ENCODE measurements at regions not wholly inside any gene's neighbourhood (a gene's known extent, or its start where the extent isn't known, plus 50 kb on each side); places are given as distances from the start of the nearest gene placed in this dataset.

DNA sequence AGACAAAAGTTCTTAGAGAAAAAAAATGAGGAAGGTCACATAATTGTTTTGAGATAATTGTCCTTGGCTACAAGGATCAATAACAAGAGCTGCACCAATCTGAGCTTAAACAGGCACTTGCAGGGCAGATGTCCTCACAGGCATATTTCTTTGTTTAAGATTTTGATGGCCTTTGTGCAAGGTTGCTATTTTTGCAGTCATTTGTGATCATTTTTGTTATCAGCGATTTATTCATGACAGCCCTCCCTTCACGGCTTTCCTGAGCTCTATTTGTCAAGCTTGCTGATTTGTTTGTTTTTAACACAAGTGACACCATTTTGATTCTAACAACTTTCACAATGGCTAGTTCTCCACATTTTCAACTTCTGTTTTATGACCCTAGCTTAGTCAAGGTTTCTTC lies 418.6 kb upstream of the REG3G start:
- no peak for ATAC-seq (ENCODE audit: insufficient read depth, low FRiP score)
- 20 to 38% methylated on average over 2 of the region's 2 CpGs for WGBS, 2 donors
- H3K9ac ChIP-seq (ENCODE audit: insufficient read depth in 1 of 2, low read length in 2 of 2) = no peak overlapping the region
- no peaks in the 10 kb centered on the region for H3K4me1 ChIP-seq (ENCODE audit: control insufficient read depth in 5 of 5, insufficient read depth in 5 of 5, low read length in 5 of 5)
- H3K27ac ChIP-seq (ENCODE audit: low read depth in 1 of 2, low read length in 1 of 2) = no peak overlapping the region
- TF ChIP-seq CTCF (IDR thresholded peaks at IDR 0.05; ENCODE audit: control extremely low read depth, extremely low read depth) = no peak
- H3K9me3 ChIP-seq (ENCODE audit: control insufficient read depth in 4 of 4, insufficient read depth in 3 of 4, low read length in 3 of 4) = no peaks in the 10 kb centered on the region
- DNase-seq = no peak
- H3K4me3 ChIP-seq = no peak overlapping the region
- H3K36me3 ChIP-seq (ENCODE audit: control insufficient read depth in 4 of 4, insufficient read depth in 4 of 4, low read length in 4 of 4) = no peaks in the 10 kb centered on the region
- no peaks in the 10 kb centered on the region for H3K27me3 ChIP-seq (ENCODE audit: control insufficient read depth in 3 of 3, insufficient read depth in 3 of 3, low read length in 2 of 3)

- no peak for DNase-seq
- H3K36me3 ChIP-seq (ENCODE audit: control insufficient read depth in 4 of 4, insufficient read depth in 4 of 4, low read length in 4 of 4) = no peaks in the 10 kb centered on the region
- no peak for ATAC-seq (ENCODE audit: insufficient read depth, low FRiP score)
- 81 to 95% methylated on average over 1 of the region's 1 CpG for WGBS, 2 donors
- H3K9ac ChIP-seq (ENCODE audit: insufficient read depth in 1 of 2, low read length in 2 of 2) = no peak overlapping the region
- H3K27ac ChIP-seq (ENCODE audit: low read depth in 1 of 2, low read length in 1 of 2) = no peak overlapping the region
- H3K9me3 ChIP-seq (ENCODE audit: control insufficient read depth in 4 of 4, insufficient read depth in 3 of 4, low read length in 3 of 4) = no peaks in the 10 kb centered on the region
- no peak overlapping the region for H3K4me3 ChIP-seq
- H3K27me3 ChIP-seq (ENCODE audit: control insufficient read depth in 3 of 3, insufficient read depth in 3 of 3, low read length in 2 of 3) = no peaks in the 10 kb centered on the region
- no peak for TF ChIP-seq CTCF (IDR thresholded peaks at IDR 0.05; ENCODE audit: control extremely low read depth, extremely low read depth)
- H3K4me1 ChIP-seq (ENCODE audit: control insufficient read depth in 5 of 5, insufficient read depth in 5 of 5, low read length in 5 of 5) = no peaks in the 10 kb centered on the region
Observed at GRCh38 chr2:78614726-78615125, 410.8 kb upstream of the REG3G start.

- no peak for DNase-seq
- Histone ChIP-seq H3K27me3 (ENCODE audit: control insufficient read depth in 3 of 3, insufficient read depth in 3 of 3, low read length in 2 of 3) (no peaks in the 10 kb centered on the region), H3K9ac (ENCODE audit: insufficient read depth in 1 of 2, low read length in 2 of 2) (no peak overlapping the region), H3K27ac (ENCODE audit: low read depth in 1 of 2, low read length in 1 of 2) (no peak overlapping the region), H3K4me3 (no peak overlapping the region), H3K9me3 (ENCODE audit: control insufficient read depth in 4 of 4, insufficient read depth in 3 of 4, low read length in 3 of 4) (no peaks in the 10 kb centered on the region), H3K36me3 (ENCODE audit: control insufficient read depth in 4 of 4, insufficient read depth in 4 of 4, low read length in 4 of 4) (no peaks in the 10 kb centered on the region), H3K4me1 (ENCODE audit: control insufficient read depth in 5 of 5, insufficient read depth in 5 of 5, low read length in 5 of 5) (no peaks in the 10 kb centered on the region)
- no peak for ATAC-seq (ENCODE audit: insufficient read depth, low FRiP score)
- no peak for TF ChIP-seq CTCF (IDR thresholded peaks at IDR 0.05; ENCODE audit: control extremely low read depth, extremely low read depth)
- 80% methylated on average over 2 of the region's 2 CpGs for WGBS, 2 donors
Observed at GRCh38 chr2:78615956-78616355, 409.5 kb upstream of the REG3G start.

DNA sequence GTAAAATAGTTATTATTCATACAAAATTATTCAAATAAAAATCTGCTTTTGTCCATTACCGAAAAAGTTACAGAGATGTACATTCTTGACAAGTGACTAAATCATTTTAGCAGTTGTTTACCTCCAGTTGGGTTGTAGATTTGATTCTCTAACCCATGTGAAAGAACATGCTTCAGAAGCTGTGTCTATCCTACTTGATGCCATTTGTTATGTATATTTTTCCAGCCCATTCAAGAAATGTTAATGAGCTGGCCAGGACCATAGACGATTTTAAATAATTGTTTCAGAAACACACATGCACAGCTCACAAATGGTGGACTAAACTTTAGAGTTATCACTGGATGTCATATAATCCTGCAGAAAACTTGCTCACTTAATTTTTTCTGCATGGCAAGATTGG lies 391.1 kb upstream of the REG3G start:
- no peak for TF ChIP-seq CTCF (IDR thresholded peaks at IDR 0.05; ENCODE audit: control extremely low read depth, extremely low read depth)
- H3K9me3 ChIP-seq (ENCODE audit: control insufficient read depth in 4 of 4, insufficient read depth in 3 of 4, low read length in 3 of 4) = no peaks in the 10 kb centered on the region

More for the DNA sequence above, 391.1 kb upstream of the REG3G start:
- Histone ChIP-seq H3K27ac (ENCODE audit: low read depth in 1 of 2, low read length in 1 of 2) (no peak overlapping the region), H3K36me3 (ENCODE audit: control insufficient read depth in 4 of 4, insufficient read depth in 4 of 4, low read length in 4 of 4) (no peaks in the 10 kb centered on the region), H3K4me3 (no peak overlapping the region), H3K9ac (ENCODE audit: insufficient read depth in 1 of 2, low read length in 2 of 2) (no peak overlapping the region), H3K4me1 (ENCODE audit: control insufficient read depth in 5 of 5, insufficient read depth in 5 of 5, low read length in 5 of 5) (no peaks in the 10 kb centered on the region), H3K27me3 (ENCODE audit: control insufficient read depth in 3 of 3, insufficient read depth in 3 of 3, low read length in 2 of 3) (no peaks in the 10 kb centered on the region)
- ATAC-seq (ENCODE audit: insufficient read depth, low FRiP score) = no peak
- 61 to 83% methylated on average over 2 of the region's 2 CpGs for WGBS, 2 donors
- no peak for DNase-seq

Measured in lung (tissue), 11 donors.